Hepatocyte (in vitro differentiated cells): ENCODE measurements at regions not wholly inside any gene's neighbourhood (a gene's known extent, or its start where the extent isn't known, plus 50 kb on each side); places are given as distances from the start of the nearest gene placed in this dataset.

Experiments used
- CTCF ChIP-seq: fragments of 200-600 bp; sonication (generic); IDR thresholded peaks from 2 replicates; pipeline ENCODE4 v1.5.1; 2016; ENCODE audit warnings: antibody characterized with exemption, mild to moderate bottlenecking; ENCODE audit not compliant: poor library complexity
- EZH2 ChIP-seq: fragments of 200-600 bp; sonication (generic); IDR thresholded peaks from 2 replicates; pipeline ENCODE4 v1.6.1; 2016; ENCODE audit warnings: antibody characterized with exemption, mild to moderate bottlenecking, borderline replicate concordance
- EZH2phosphoT487 ChIP-seq: fragments of 200-600 bp; sonication (generic); IDR thresholded peaks from one replicate; pipeline ENCODE4 v1.6.1; 2018; ENCODE audit warnings: antibody characterized with exemption, mild to moderate bottlenecking, low read depth, moderate library complexity; ENCODE audit not compliant: unreplicated experiment, severe bottlenecking

GRCh38 chr10:44281089-44281613 is 103.7 kb downstream of the CXCL12 start:
- no peak for TF ChIP-seq CTCF
- no peak for TF ChIP-seq EZH2
- no peak for TF ChIP-seq EZH2phosphoT487
